ENCODE measurements at regions not wholly inside any gene's neighbourhood (a gene's known extent, or its start where the extent isn't known, plus 50 kb on each side); places are given as distances from the start of the nearest gene placed in this dataset.
"Not testable (repeated sequence)": the region's sequence is repeated elsewhere in the genome, so short reads cannot be mapped to it uniquely, and the experiment has no call there.

GRCh38 chr1:208332036-208332773 is 88.0 kb upstream of the PLXNA2 start:
- no peak for DNase-seq (ENCODE audit: low spot score in 2 of 2)
- no peaks in the 10 kb centered on the region for H3K27me3 ChIP-seq (ENCODE audit: low read depth)
- no peak overlapping the region for H3K4me3 ChIP-seq

GRCh38 chr1:208332774-208333126 is 88.6 kb upstream of the PLXNA2 start:
- in situ Hi-C loops (cut with MboI; ENCODE audit: low sequenced_read_pairs): no loop called here
- H3K4me3 ChIP-seq: no peak overlapping the region

More at GRCh38 chr1:208332036-208332773, 88.0 kb upstream of the PLXNA2 start:
- H3K36me3 ChIP-seq (replicated peaks): no peaks in the 10 kb centered on the region
- no peaks in the 10 kb centered on the region for H3K9me3 ChIP-seq
- no peaks in the 10 kb centered on the region; the same call in 1 of the 2 replicates for H3K4me1 ChIP-seq
- in situ Hi-C loops (cut with MboI; ENCODE audit: low sequenced_read_pairs): no loop called here

GRCh38 chr1:208333676-208334075 is 89.5 kb upstream of the PLXNA2 start:
- H3K4me1 ChIP-seq: no peaks in the 10 kb centered on the region; the same call in 1 of the 2 replicates
- H3K27me3 ChIP-seq (ENCODE audit: low read depth): no peaks in the 10 kb centered on the region
- DNase-seq (ENCODE audit: low spot score in 2 of 2): no peak
- no peak overlapping the region for H3K4me3 ChIP-seq
- H3K9me3 ChIP-seq: no peaks in the 10 kb centered on the region
- no peaks in the 10 kb centered on the region for H3K36me3 ChIP-seq (replicated peaks)
- in situ Hi-C loops (cut with MboI; ENCODE audit: low sequenced_read_pairs): no loop called here

More at GRCh38 chr1:208332774-208333126, 88.6 kb upstream of the PLXNA2 start:
- DNase-seq (ENCODE audit: low spot score in 2 of 2): no peak
- H3K36me3 ChIP-seq (replicated peaks): no peaks in the 10 kb centered on the region
- no peaks in the 10 kb centered on the region; the same call in 1 of the 2 replicates for H3K4me1 ChIP-seq
- no peaks in the 10 kb centered on the region for H3K27me3 ChIP-seq (ENCODE audit: low read depth)
- no peaks in the 10 kb centered on the region for H3K9me3 ChIP-seq

GRCh38 chr1:208335371-208336136 is 91.4 kb upstream of the PLXNA2 start:
- Histone ChIP-seq H3K27me3 (ENCODE audit: low read depth) (no peaks in the 10 kb centered on the region), H3K4me1 (no peaks in the 10 kb centered on the region; the same call in 1 of the 2 replicates), H3K4me3 (no peak overlapping the region), H3K36me3 (replicated peaks) (no peaks in the 10 kb centered on the region), H3K9me3 (no peaks in the 10 kb centered on the region)
- in situ Hi-C loops (cut with MboI; ENCODE audit: low sequenced_read_pairs): no loop called here
- DNase-seq (ENCODE audit: low spot score in 2 of 2): no peak

GRCh38 chr1:208336137-208336518 is 91.9 kb upstream of the PLXNA2 start:
- Histone ChIP-seq H3K4me3 (no peak overlapping the region), H3K4me1 (no peaks in the 10 kb centered on the region), H3K9me3 (no peaks in the 10 kb centered on the region), H3K27me3 (ENCODE audit: low read depth) (no peaks in the 10 kb centered on the region), H3K36me3 (replicated peaks) (no peaks in the 10 kb centered on the region)
- DNase-seq (ENCODE audit: low spot score in 2 of 2): no peak
- in situ Hi-C loops (cut with MboI; ENCODE audit: low sequenced_read_pairs): no loop called here

- DNase-seq (ENCODE audit: low spot score in 2 of 2): no peak
- Histone ChIP-seq H3K27me3 (ENCODE audit: low read depth) (no peaks in the 10 kb centered on the region), H3K4me3 (no peak overlapping the region), H3K4me1 (no peaks in the 10 kb centered on the region), H3K9me3 (no peaks in the 10 kb centered on the region), H3K36me3 (replicated peaks) (no peaks in the 10 kb centered on the region)
- in situ Hi-C loops (cut with MboI; ENCODE audit: low sequenced_read_pairs): no loop called here
These were observed 95.7 kb upstream of the PLXNA2 start for GRCh38 chr1:208339911-208340310.

GRCh38 chr1:208343226-208343625 is 99.0 kb upstream of the PLXNA2 start:
- Histone ChIP-seq H3K27me3 (ENCODE audit: low read depth) (no peaks in the 10 kb centered on the region), H3K4me3 (no peak overlapping the region), H3K9me3 (no peaks in the 10 kb centered on the region), H3K36me3 (replicated peaks) (no peaks in the 10 kb centered on the region), H3K4me1 (no peaks in the 10 kb centered on the region)
- in situ Hi-C loops (cut with MboI; ENCODE audit: low sequenced_read_pairs): no loop called here
- DNase-seq (ENCODE audit: low spot score in 2 of 2): no peak

GRCh38 chr1:208344202-208344857 is 100.1 kb upstream of the PLXNA2 start:
- no peaks in the 10 kb centered on the region for H3K9me3 ChIP-seq
- in situ Hi-C loops (cut with MboI; ENCODE audit: low sequenced_read_pairs): no loop called here
- no peaks in the 10 kb centered on the region for H3K36me3 ChIP-seq (replicated peaks)
- no peak for DNase-seq (ENCODE audit: low spot score in 2 of 2)
- H3K27me3 ChIP-seq (ENCODE audit: low read depth): no peaks in the 10 kb centered on the region
- H3K4me3 ChIP-seq: no peak overlapping the region
- H3K4me1 ChIP-seq: no peaks in the 10 kb centered on the region

GRCh38 chr1:208347191-208347590 is 103.0 kb upstream of the PLXNA2 start:
- Histone ChIP-seq H3K4me1 (no peaks in the 10 kb centered on the region), H3K36me3 (replicated peaks) (no peaks in the 10 kb centered on the region), H3K27me3 (ENCODE audit: low read depth) (no peaks in the 10 kb centered on the region), H3K4me3 (no peak overlapping the region), H3K9me3 (no peaks in the 10 kb centered on the region)
- in situ Hi-C loops (cut with MboI; ENCODE audit: low sequenced_read_pairs): no loop called here
- DNase-seq (ENCODE audit: low spot score in 2 of 2): no peak

- in situ Hi-C loops (cut with MboI; ENCODE audit: low sequenced_read_pairs): no loop called here
- Histone ChIP-seq H3K9me3 (no peaks in the 10 kb centered on the region), H3K27me3 (ENCODE audit: low read depth) (no peaks in the 10 kb centered on the region), H3K4me1 (no peaks in the 10 kb centered on the region), H3K4me3 (no peak overlapping the region), H3K36me3 (replicated peaks) (no peaks in the 10 kb centered on the region)
- DNase-seq (ENCODE audit: low spot score in 2 of 2): no peak
These were observed 105.6 kb upstream of the PLXNA2 start for GRCh38 chr1:208349694-208350330.

GRCh38 chr1:208350815-208351214 is 106.6 kb upstream of the PLXNA2 start:
- no peaks in the 10 kb centered on the region for H3K9me3 ChIP-seq
- no peaks in the 10 kb centered on the region for H3K27me3 ChIP-seq (ENCODE audit: low read depth)
- no peak overlapping the region for H3K4me3 ChIP-seq
- DNase-seq (ENCODE audit: low spot score in 2 of 2): no peak
- in situ Hi-C loops (cut with MboI; ENCODE audit: low sequenced_read_pairs): no loop called here
- H3K4me1 ChIP-seq: no peaks in the 10 kb centered on the region
- H3K36me3 ChIP-seq (replicated peaks): no peaks in the 10 kb centered on the region

GRCh38 chr1:208351838-208352237 is 107.7 kb upstream of the PLXNA2 start:
- no peaks in the 10 kb centered on the region for H3K27me3 ChIP-seq (ENCODE audit: low read depth)
- no peaks in the 10 kb centered on the region for H3K4me1 ChIP-seq
- no peak overlapping the region for H3K4me3 ChIP-seq
- no peaks in the 10 kb centered on the region for H3K36me3 ChIP-seq (replicated peaks)
- no peak for DNase-seq (ENCODE audit: low spot score in 2 of 2)
- H3K9me3 ChIP-seq: no peaks in the 10 kb centered on the region
- in situ Hi-C loops (cut with MboI; ENCODE audit: low sequenced_read_pairs): no loop called here

- H3K27me3 ChIP-seq (ENCODE audit: low read depth); H3K4me3 ChIP-seq; in situ Hi-C loops (cut with MboI; ENCODE audit: low sequenced_read_pairs): not testable (repeated sequence)
These were observed 109.6 kb upstream of the PLXNA2 start for GRCh38 chr1:208353797-208354196.

More at GRCh38 chr1:208353797-208354196, 109.6 kb upstream of the PLXNA2 start:
- not testable (repeated sequence) for H3K4me1 ChIP-seq; H3K9me3 ChIP-seq; DNase-seq (ENCODE audit: low spot score in 2 of 2); H3K36me3 ChIP-seq (replicated peaks)
